Hindlimb muscle (tissue), 1 donor: ENCODE measurements at regions not wholly inside any gene's neighbourhood (a gene's known extent, or its start where the extent isn't known, plus 50 kb on each side); places are given as distances from the start of the nearest gene placed in this dataset.

Experiments used
- DNase-seq: peaks from one replicate; pipeline ENCODE4 v3.0.0-alpha.2; 2013

DNA sequence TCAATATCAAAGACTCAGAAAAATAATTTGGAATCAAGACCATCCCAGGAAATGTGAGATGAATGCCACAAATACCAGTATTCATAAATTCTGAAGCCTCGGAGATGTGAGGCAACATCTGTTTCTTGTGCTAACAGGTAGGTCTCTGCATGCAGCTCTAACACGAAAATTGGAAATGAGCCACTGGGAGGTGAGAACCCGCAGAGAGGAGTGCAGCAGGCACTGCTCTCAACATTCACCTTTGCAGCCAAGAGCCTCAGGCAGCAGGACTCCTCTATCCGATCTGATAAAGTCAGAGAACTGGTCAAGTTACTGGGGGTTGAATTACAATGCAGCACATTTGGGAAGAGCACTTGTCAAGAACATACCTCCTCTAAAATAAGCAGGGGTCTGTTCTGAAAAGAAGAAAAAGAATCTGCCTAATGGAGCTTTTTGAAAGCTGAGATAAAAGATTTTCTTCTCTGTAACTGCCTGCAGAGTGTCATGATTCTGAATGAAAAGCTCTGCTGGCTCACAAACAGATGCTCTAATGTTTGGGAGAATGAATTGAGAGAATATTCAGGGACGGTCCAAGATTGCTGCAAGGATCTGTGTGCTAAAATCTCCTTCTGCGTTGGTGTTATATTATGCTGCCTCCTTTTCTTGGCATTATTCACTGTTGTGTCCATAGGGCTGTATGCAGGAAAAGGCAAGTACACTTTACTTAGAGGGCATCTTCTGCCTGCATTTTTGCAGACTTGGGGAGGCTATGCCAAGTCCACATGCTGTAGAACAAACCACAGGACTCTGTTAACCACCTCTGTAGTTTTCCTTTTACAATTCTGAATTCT is 209.6 kb upstream of the KRR1 start:
- no peak for DNase-seq

DNA sequence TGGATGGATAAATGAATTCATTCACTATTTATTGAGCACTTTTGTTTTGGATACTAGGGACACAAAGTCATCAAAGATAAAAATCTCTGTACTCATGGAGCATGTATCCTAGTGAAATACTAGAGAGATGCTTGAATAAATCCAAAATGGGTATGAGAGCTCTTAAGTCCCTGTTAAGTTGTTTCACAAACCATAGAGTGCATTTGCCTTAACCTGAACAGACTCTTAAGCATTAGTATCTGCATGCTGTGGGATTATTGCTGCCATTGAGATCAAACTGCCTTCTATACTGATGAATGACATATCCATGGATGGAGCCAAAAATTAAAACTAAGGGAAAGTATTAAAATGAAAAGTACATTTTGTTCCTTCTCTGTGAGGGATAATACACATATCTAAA is 206.5 kb upstream of the KRR1 start:
- no peak for DNase-seq

DNA sequence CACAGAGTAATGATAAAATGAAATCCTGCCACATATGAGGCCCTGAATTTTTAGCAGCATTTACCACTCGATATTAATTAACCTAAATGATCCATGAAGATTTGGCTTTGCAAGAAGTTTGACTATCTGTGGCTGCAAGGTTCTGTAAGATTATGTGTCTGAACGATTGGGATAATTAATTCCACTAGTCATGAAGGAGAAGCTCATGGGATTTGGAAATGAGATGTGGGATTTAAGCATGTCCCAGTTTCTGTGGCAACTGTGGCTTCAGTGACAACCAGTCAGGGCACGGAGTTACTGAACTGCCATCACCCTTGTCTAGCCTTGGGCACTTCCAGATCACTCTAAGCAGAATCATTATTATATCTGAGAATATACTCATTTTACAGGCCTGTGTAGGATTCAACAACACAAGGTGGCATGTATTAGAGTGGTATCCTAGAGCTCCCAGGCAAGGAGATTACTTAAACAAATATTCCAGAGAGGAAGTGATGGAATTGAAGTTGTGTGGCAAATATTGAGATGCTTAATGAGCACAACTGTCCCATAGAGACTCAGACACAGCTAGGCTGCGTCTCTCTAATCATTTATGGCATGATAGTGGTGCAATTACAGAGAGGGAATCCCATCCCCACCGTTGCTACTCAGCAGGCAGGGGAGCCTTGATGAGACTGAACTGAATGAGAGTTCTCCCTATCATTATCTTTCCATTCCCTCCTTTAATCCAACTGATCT is 205.0 kb upstream of the KRR1 start:
- no peak for DNase-seq

DNA sequence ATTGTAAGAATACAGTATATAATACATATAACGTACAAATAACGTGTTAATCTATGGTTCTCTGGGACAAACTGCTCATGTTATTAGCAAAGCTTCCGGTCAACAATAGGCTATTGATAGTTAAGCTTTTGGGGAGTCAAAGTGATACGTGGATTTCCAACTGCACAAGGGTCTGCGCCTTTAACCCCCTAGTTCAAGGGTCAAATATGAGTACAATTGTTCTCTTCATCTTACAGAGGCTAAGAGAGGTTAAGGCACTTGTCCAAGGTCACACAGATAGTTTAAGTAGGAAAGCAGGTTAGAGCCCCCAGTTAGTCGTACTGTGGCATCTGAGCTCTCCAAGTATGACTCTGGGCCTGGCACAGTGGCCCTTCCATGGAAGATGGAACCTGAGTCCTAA is 204.3 kb upstream of the KRR1 start:
- DNase-seq, result no peak

DNA sequence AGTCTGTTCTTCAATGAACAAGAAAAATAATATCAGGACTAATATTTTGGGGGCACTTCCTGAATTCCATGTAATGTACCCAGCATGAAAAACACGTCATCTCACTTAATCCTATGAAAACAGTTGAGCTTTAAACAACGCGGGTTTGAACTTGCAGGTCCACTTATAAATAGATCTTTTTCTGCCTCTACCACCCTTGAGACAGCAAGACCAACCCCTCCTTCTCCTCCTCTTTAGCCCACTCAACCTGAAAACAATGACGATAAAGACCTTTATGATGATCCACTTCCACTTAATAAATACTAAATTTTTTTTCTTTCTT is 203.9 kb upstream of the KRR1 start:
- DNase-seq, result no peak

DNA sequence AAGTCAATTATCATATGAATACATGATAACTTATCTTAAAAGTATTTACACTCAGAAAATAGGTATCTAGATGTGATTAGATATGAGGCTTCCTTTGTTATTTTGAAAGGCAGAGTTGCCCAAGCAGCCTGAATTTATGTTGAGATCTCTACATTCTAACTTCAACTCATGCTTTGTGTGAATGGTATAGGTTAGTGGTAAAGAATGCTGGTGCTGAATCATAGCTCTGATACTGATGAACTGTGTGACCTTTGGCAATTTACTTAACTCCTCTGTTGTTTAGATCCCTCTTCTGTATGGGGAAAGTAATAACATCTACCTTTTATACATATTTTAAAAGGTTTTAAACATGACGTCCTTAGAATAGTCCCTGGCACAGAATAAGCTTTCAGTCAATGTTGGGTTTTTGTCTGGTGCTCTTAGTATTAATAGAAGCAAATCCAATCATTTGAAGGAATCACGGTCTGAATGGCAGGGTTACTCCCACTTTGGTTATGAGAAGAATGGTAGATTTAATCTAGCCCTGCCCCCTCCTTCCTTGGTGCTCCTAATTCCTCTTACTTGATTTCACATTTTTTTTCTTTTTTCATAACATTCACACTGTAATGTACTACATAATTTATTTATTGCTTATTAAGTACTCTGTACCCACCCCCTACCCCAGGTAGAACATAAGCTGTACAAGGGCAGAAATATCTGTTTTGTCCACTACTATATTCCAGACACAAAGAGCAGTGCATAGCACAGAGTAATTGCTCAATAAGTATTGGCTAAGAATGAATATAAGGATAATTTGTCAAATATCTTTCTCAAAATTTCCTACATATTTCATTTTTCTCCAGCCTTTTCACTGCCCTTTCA is 203.3 kb upstream of the KRR1 start:
- no peak for DNase-seq

DNA sequence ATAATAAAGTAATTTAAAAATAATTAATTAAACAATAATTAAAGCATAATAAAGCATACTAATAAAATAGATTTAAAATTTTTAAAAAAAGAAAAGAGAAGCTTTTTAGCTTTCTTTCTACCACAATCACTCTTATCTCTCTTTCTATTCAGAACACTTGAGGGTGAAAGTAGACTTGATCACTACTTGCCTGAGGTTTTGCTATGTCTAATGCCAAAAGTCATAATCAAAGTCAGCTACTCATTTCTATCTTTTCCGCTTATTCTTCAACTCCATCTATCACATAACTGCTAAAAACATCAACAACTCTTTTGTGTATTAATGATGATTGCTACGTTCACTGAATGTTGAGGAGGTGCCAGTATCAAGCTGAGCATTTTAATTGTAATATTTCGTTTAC is 202.0 kb upstream of the KRR1 start:
- DNase-seq, result no peak

DNA sequence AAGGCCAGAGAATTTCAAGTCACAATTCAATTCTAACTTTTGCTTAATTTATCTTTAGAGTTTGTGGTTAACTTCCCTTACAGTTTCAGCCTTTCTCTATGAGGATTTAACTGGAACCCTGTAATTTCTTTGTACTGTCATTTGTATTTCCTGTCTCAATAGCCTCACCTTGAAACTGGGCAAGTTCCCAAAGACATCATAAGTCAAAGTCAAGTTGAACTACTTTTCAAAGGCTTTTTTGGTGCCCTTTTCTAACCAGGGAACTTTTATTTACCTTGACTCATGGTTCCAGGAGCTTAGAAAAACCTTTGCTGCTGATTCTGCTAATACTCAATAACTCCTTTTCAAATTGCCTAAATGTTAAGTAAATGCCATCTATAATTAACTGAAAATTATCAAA is 200.8 kb upstream of the KRR1 start:
- DNase-seq, result no peak

DNA sequence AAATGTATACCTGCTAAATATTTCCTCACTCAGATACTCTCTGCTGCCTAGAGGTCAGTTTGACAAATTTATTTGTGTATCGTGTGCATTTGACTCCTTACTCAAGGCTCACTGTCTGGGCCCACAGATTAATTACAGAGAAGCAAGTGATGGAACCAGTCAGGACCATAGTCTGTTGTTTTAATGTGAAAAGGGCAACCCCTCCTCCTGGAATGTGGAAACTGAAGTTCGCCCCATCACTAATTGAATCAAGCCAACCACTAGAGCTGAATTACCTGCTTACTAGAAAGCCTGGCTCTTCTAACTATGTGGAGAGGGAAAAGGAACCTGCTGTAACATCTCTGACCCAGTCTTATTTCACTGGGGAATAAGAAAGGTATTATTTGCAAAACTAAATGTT is 199.9 kb upstream of the KRR1 start:
- no peak for DNase-seq

DNA sequence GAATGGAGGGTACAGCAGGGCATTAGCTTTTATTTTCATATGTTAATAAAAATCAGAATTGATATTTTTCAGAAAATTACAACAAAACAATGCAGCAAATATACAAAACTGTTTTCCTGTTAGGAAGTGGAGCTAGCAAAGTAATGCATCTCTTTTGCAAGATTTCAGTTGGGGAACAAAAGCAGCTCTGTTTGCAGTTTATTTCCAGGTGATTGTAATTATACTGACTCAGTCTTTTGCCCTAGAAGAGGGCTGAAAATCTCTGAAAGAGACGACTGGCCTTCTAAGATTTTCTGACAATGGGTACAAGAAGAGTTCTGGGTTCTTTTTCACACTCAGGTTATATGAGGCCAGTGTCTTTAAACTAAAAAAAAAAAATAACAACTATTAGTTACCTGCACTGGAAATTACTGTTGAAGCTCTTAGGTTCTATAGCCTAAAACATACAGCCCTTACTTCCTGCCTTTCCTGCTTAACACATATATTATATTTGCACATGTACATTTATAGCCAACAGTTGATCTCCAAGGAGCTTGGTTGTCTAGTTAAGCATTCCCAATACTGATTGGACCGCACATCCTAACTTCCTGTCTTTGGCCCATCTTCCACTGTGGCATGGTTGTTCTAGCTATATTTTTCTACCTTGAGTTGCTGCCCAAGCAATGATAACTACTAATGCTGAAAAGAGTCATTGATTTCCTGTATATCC is 199.1 kb upstream of the KRR1 start:
- no peak for DNase-seq

DNA sequence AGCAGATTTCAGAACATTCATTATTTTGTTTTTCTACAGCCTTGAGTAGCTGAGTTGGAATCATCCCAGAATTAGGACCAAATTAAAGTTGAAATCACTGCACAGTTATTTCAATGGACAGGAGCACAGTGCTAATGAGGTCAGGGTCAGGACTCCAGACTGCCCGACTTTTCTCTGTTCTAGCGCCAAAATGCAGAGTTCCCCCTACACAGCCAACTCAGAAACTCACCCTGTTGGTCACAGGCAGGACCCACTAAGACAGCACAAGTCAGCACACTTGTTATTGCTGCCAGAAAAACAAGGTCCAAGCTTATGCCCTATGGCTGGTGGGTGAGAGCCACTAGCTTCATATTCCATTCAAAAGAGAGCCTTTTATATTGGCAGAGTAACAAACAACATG is 198.1 kb upstream of the KRR1 start:
- no peak for DNase-seq

DNA sequence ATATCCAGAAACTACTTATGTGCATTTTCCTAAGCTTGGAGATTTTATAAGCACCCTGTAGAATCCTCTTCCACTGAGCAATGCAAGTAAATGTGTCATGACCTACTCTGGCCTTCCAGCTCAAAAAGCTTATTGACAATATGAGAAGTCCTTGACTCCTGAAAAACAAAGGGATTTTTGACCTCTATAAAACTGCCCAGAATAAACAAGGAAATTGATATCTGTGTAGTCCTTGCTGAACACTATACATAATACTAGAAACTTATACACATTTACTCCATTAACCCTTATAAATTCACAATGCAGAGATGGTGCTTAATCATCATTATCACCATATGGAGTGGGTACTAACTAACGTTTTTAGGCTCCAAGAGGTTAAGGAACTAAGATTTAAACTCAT is 197.4 kb upstream of the KRR1 start:
- DNase-seq, result no peak

DNA sequence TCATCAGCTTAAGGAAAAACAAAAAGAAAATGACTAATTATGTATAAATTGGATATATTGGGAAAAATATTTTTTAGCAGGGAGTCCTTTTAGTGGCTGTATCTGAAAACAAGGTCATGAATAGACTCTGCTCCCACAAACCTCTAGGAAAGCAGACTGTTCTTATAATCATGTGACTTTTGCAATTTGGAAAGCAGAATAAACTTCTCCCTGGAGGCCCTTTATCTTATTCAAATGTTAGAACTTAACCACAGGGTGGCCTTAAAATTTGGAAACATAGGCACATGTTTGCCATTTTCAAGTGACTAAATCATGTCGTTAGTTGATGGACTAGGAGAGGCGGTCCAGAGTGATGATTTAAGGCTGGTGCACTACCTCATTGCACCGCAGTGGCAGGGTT is 196.6 kb upstream of the KRR1 start:
- DNase-seq, result no peak

DNA sequence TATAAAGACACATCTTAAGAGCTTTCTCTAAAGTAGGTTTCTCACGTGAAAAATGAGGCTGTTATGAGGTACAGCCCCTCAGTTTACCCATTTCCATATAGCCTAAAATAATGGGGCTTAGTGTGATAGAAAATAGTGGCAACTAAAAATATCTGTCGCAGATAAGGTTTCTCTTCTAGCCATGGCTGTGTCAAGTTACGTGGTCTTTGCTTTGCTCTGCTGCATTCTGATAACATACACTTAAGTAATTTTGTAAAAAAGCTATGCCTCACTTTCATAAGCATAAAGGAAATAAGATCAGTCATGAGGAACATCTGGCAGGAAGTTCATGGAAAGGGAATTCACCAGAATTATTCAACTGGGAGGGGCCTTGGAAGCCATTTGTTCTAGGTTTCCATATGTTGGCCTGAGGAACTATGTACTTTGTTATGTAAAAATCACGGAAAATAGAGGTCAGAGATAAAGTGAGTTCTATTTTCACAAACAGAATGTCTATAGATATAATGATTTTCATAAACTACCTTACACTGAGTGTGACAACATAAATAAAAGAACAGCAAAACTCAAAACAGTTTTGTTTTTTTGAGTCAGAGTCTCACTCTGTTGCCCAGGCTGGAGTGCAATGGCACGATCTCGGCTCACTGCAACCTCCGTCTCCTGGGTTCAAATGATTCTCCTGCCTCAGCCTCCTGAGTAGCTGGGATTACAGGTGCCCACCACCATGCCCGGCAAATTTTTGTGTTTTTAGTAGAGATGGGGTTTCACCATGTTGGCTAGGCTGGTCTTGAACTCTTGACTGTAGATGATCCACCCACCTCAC is 195.6 kb upstream of the KRR1 start:
- peak; percentile 51 for DNase-seq

DNA sequence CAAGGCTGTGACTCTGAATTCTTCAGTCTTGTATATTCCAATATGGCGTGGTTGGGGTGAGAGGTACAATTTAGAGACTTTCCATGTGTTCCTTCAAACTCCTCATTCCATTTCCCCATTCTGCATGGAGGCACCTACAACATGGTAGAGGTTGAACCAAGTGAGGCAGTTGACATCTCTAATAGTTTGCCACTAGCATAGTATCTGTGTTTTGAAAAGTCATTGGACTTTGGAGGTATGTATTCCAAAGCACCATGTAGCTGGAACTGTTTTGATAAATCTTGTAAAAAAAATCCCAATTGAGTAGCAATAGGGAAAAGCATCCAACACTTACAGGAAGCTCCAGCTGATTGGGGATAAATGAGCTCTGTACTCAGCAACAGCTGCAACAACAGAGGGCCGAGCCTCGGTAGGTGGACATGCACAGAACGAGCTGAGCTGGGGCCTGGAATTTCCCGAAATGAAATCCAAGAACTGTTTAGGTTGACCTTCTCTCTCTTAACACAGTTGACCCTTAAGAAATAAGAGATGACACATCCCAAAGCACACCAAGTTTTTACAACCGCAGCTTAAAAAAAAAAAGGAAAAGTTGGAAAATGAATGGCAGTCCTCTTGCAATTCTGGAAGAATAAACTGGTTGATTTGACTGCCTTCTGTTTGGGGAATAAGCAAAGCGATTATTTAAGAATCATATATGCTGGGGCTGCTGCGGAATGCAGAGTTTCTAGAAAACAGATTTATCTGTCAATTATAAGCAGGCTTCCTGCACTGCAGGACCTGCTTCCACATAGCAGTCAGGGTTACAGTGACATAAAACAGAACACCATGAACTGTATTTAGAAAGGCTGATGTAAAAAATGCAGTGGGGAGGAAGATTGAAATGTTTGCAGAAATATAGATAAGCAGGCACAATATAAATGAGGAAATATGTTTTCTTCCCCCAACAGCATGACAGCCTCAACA is 194.6 kb upstream of the KRR1 start:
- peak; percentile 80 for DNase-seq

DNA sequence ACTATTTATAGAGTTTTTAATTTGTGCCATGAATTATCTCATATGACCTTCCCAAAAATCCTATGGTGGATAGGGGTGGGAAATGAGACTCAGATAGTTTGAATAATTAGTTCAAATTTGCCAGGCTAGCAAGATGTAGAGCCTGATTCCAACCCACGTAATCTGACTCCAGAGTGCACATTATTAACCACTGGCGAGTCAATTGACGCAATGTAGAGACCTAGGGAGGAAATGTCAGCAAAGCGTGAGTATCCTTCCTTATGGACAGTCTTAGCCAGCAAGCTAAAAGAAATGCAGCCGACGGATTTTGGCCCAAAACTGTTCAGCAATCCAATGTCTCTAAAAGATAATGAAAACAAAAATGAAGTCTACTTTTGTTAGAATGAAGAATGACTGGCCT is 193.3 kb upstream of the KRR1 start:
- DNase-seq, result no peak

DNA sequence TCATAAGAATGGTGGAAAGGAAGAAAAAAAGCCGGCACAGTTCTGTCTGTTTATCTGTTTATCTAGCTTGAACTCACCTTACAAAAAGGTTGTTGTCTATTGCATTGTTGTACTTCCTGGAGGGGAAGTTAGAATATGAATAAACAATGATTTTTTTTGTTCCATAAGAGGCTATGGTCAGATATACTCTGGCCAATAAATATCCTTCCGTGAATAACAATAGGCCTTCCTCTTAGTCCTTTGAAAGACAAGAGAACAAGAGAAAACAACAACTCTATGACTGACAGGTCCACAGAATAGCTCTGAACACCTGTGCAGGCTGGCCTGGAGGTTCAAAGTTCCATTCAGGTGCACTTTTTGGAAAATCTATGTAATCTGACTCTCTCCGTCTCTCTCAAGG is 192.8 kb upstream of the KRR1 start:
- no peak for DNase-seq

DNA sequence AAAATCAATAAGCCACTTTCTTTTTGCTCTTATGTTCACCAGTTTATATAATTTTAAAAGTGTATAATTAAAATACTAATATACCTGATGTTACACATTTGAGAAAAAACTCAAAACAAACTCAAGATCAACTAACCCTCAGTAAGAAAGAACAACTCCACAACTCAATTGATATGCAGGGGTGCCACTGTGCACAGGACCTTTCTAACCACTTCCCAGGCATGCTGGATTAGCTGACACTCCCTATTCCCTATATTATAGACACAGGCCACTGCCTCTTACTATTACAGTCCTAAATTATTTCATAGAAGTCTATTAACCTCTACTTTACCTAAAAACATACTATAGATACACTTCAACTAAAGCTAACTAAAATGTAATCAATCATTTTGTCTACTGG is 191.7 kb upstream of the KRR1 start:
- DNase-seq, result no peak

DNA sequence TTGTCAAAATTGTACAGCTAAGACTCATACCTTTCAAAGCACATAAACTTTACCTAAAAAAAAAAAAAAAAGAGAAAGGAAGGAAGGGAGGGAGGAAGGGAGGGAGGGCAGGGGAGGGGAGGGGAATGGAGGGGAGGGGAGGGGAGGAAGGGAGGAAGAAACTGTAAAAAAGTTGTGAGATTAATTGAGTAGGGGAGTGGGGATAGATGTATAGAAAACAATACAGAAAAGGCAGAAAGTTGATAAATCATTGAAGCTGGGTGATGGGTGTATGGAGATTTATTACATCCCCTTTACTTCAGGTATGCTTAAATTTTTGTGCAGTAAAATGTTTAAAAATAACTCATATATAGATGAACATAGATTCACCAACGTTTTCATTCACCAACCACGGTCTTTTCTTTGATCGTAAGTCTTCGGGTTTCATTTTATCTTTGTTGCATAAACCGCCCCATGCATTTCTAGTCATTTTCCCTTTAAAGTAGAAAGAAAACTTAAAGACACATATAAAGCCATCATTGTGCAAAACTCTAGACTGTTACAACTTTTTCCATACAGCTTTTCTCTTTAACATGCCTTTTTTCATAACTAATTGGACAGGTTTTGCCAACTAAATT is 191.2 kb upstream of the KRR1 start:
- no peak for DNase-seq

DNA sequence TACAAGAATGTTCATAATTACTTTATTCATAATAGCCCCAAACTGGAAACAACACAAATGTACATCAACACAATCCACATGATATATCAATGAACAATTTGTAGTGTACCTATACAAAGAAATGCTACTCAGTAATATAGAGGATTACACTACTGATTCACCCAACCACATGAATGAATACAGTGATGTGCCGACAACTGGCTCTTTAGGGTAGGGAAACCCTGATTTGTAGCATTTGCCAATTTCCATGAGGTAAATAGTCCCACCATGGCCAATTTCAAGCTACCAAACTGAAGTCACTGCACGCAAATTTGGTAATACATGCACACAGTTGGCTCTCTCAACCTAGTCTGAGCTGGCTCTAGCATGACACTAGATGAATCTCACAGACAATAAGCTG is 190.4 kb upstream of the KRR1 start:
- no peak for DNase-seq
